ENCODE measurements at regions not wholly inside any gene's neighbourhood (a gene's known extent, or its start where the extent isn't known, plus 50 kb on each side); places are given as distances from the start of the nearest gene placed in this dataset.

DNA sequence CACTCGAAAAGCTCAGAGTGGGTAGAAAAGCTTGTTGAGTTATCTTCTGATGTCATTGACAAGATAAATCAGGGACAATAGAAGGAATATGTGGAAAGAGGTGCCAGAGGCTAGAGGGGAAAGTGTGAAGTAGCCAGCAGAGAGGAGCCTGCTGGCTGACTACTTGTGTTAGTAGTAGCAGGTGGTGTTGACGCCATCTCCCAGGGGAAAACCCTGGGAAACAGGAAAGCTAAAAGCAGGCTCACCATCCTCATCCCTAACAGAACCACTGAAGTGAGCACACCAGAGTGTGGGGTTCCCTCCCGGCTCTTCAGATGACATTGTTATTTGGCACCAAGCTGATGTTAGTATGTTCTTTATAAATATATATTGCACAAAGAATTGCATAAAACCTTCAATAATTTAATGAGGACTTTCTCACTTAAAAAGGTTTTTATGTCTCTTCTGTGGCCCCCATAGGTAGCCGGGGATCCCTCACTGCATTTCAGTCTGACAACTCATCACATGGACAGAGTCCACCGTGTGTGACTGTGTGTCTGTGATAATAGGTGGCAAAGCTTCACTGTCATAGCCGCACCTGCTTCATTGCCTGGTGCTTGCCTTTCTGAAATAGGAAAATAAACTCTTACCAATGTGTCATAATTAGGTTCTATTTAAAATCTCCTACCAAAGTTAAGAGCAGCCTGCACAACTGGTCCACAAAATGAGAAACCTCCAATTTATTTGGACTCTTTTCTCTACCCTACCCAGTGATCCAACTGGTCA is 63.2 kb upstream of the TOP3B start:
- no peak for DNase-seq (ENCODE audit: low read depth in 4 of 4, low spot score in 3 of 4)

GRCh38 chr22:22044153-22044552 is 61.6 kb upstream of the TOP3B start:
- no peak for DNase-seq (ENCODE audit: low read depth in 4 of 4, low spot score in 3 of 4)

DNA sequence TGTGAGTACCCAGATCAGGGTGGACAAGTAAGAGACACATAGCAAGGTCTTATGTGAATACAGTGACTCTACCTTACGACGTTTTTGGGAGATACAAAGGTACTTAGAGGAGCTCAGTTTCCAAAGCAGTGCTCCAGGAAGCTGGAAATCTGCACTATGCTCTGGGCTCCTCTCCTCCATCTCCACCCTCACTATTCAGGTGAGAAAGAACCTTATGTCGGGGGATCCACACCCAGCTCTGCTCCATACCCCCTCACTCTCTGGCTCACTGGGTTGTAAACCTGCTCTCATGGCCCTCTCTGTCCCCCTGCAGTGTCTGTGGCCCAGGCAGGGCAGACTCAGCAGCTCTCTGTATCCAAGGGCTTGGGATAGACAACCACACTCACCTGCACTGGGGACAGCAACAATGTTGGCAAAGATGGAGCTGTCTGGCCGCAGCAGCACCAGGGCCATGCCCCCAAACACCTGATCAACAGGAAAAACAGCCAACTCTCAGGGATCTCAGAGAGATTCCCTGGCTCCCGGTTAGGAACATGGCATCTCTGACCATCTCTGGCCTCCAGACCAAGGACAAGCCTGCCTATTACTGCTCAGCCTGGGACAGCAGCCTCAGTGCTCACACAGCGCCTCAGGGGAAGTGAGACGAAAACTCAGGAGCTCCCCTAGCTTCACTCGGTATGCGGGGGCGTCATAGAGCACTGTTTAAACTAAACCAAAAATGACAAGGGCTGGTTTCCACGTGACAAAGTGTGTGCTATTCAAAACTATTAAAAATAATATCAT is 60.9 kb upstream of the TOP3B start:
- DNase-seq (ENCODE audit: low read depth in 4 of 4, low spot score in 3 of 4) = no peak

- no peak for DNase-seq (ENCODE audit: low read depth in 4 of 4, low spot score in 3 of 4)
These were observed 60.2 kb upstream of the TOP3B start for GRCh38 chr22:22042599-22043295.

- DNase-seq (ENCODE audit: low read depth in 4 of 4, low spot score in 3 of 4) = no peak
These were observed 59.4 kb upstream of the TOP3B start for GRCh38 chr22:22042009-22042408.

DNA sequence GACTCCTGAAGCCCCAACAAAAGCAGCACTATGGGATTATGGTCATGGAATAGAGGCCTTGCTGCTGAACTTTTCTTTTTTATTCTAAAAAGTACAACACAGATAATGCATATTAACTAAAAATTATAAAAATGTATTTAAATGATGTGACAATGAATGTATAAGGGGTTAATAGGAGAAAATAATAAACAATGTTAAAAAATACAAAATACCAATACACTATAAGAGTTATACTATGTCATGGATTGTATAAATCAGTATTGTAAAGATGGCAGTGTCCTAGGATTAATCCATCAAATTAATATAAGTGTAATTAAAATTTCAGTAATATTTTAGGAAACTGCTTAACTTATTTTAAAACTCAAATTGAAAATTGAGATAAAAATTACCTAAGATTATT is 58.3 kb upstream of the TOP3B start:
- DNase-seq (ENCODE audit: low read depth in 4 of 4, low spot score in 3 of 4) = no peak

DNA sequence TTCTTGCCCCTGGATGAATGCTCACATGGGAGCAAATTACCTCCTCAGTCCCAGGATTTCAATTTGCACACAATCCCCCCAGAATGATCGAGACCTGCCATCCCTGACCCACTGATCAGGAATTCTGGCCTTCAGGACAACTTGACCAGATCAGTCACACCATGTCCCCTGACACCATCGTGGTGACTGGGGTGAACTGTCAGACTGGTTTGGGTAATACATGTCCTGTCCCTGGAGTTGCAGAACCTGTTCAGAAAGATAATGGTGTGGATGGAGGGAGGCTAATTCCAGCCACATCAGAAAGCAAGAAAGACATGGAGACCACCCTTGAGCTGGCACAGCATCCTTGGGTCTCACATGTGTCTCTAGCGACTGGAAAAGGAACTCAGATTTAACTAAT is 57.9 kb upstream of the TOP3B start:
- DNase-seq (ENCODE audit: low read depth in 4 of 4, low spot score in 3 of 4) = no peak

- DNase-seq (ENCODE audit: low read depth in 4 of 4, low spot score in 3 of 4) = no peak
These were observed 56.9 kb upstream of the TOP3B start for GRCh38 chr22:22039286-22040074.

DNA sequence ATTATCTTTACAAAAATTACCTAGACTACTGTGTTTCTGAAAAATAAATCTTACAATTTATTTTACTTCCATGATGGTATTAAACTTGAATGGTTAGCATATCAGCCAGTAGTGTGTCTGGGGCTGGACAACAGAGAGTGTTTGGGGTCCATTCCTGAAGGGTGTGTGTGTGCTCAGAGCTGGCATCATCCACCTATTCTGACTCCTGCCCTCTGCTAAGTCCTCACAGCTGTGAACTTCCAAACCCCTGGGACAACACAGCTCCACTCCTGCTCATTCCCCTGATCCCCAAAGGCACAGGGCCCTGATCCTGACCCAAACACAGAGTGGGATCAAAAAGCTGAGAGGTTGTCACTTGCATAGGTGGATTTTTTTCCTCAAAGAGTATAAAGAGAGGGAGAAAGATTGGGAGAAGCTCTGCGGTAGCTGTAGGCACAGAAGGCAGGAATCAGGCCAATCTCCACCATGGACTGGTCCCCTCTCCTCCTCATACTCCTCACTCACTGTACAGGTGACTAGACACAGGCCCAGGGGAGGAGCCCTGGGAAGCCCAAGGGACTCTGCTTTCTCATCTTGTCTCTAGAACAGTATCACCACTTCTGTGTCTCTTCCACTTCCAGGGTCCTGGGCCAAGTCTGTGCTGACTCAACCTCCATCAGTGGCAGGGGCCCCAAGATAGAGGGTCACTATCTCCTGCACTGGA is 55.7 kb upstream of the TOP3B start:
- DNase-seq (ENCODE audit: low read depth in 4 of 4, low spot score in 3 of 4) = no peak

DNA sequence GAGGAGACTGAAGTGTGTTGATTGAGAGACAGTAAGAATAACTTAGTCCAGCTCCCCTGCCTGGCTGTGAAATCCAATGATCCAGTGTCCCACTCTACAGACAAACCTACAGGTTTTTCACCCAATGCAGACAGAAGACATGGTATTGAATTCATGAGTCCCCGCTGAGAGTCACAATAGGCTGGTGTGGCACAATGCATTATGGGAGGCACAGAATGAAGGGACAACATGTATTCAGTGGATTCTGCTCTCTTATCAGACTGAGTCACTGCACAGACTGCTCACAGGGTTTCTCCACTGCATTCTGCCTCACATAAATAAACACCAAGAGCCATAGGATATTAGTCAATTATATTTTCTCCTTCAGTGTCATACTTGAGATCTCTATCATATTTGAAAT is 55.2 kb upstream of the TOP3B start:
- DNase-seq (ENCODE audit: low read depth in 4 of 4, low spot score in 3 of 4) = no peak

GRCh38 chr22:22037229-22037628 is 54.6 kb upstream of the TOP3B start:
- no peak for DNase-seq (ENCODE audit: low read depth in 4 of 4, low spot score in 3 of 4)

- no peak for DNase-seq (ENCODE audit: low read depth in 4 of 4, low spot score in 3 of 4)
These were observed 54.0 kb upstream of the TOP3B start for GRCh38 chr22:22036588-22036987.

- no peak for DNase-seq (ENCODE audit: low read depth in 4 of 4, low spot score in 3 of 4)
These were observed 53.3 kb upstream of the TOP3B start for GRCh38 chr22:22035771-22036314.

GRCh38 chr22:22035203-22035602 is 52.6 kb upstream of the TOP3B start:
- DNase-seq (ENCODE audit: low read depth in 4 of 4, low spot score in 3 of 4) = no peak

DNA sequence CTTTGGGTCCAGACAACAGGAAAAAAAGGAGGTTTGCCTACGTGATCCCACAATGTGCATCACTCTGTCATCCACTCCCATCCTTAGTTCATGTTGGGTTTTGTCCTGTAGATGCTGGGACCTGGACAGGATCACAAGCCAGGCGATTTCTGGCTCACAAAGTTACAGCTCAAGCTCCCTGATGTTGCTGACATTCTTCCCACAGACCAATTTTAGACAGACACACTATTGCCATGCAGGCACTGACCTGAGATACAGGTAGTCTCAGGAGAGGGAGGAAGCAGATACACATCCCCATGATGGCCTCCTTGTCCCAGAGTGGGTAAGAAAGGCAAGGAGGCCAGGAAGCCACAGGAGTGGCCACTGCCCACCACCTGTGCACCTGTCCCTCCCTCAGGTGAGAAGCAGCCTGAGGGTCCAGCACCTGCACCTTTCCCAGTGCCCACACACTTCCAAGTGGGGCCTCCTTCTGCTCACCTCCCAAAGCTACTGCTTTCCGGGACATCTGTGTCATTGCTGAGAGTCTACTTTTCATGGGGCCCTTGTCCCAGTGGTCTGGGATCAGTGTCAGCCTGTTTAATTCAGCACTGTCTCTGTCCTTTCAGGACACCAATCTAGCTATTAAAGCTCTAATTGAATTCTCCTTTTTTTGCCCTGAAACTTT is 52.0 kb upstream of the TOP3B start:
- no peak for DNase-seq (ENCODE audit: low read depth in 4 of 4, low spot score in 3 of 4)

- no peak for DNase-seq (ENCODE audit: low read depth in 4 of 4, low spot score in 3 of 4)
These were observed 51.3 kb upstream of the TOP3B start for GRCh38 chr22:22033803-22034468.

GRCh38 chr22:22032906-22033802 is 50.6 kb upstream of the TOP3B start:
- DNase-seq (ENCODE audit: low read depth in 4 of 4, low spot score in 3 of 4) = no peak
